Activated CD4-positive, alpha-beta memory T cell treated with anti-CD3 and anti-CD28 coated beads for 36 hours (primary cell): ENCODE measurements at regions not wholly inside any gene's neighbourhood (a gene's known extent, or its start where the extent isn't known, plus 50 kb on each side); places are given as distances from the start of the nearest gene placed in this dataset.
"Not testable (repeated sequence)": the region's sequence is repeated elsewhere in the genome, so short reads cannot be mapped to it uniquely, and the experiment has no call there.

Experiments used
- CTCF ChIA-PET: fragments of 350-600 bp; sonication (Branson Sonifier 250); formaldehyde crosslinking; loops from one replicate; lab custom pipeline; 2021; ENCODE audit warnings: antibody characterized with exemption, inconsistent platforms; lab: Charles Lee
- POLR2A ChIA-PET: fragments of 350-600 bp; sonication (Branson Sonifier 250); formaldehyde crosslinking; loops from one replicate; lab custom pipeline; 2021; ENCODE audit warnings: antibody characterized with exemption; lab: Charles Lee
- DNase-seq: peaks from one replicate; pipeline ENCODE4 v3.0.0-alpha.2; 2020
- H3K27ac Mint-ChIP-seq: one replicate; pipeline ENCODE4 v1.8.0; 2021; ENCODE audit warnings: mixed read lengths
- H3K27me3 Mint-ChIP-seq: one replicate; pipeline ENCODE4 v1.8.0; 2021; ENCODE audit warnings: mixed read lengths
- H3K36me3 Mint-ChIP-seq: one replicate; pipeline ENCODE4 v1.8.0; 2021; ENCODE audit warnings: mixed read lengths
- H3K4me1 Mint-ChIP-seq: one replicate; pipeline ENCODE4 v1.8.0; 2021; ENCODE audit warnings: low read depth, mixed read lengths
- H3K4me3 Mint-ChIP-seq: one replicate; pipeline ENCODE4 v1.8.0; 2021; ENCODE audit warnings: mild to moderate bottlenecking, mixed read lengths
- H3K9me3 Mint-ChIP-seq: one replicate; pipeline ENCODE4 v1.8.0; 2021; ENCODE audit warnings: mixed read lengths
- intact Hi-C: fragments of 100-400 bp; cut with micrococcal nuclease; formaldehyde crosslinking; loops from one replicate; pipeline ENCODE4 v1.15.1; 2023

DNA sequence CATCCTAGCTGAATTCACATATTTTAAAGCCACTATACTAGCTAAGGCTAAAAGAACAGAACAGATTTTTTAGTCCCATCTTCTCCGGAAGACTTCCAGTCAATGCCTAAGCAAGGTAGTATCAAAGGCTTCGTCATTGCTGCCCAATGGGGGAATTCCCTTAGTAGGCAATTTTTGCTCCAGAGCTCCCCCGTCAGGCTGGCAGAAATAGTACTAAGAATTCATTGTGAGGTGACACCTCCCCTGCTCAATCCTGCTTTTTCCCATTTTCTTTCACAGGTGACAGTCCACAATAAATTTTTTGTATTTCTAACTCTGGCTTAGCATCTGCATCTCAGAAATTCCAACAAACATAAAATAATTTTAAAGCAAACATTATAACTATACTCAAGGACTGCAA, 52.8 kb upstream of the SRSF6 start:
- Mint-ChIP-seq H3K27ac (no peak overlapping the region), H3K27me3 (peaks cover 49% of the 10 kb centered on the region), H3K4me3 (no peak overlapping the region), H3K4me1 (no peaks in the 10 kb centered on the region), H3K36me3 (no peaks in the 10 kb centered on the region), H3K9me3 (peaks cover 7% of the 10 kb centered on the region)
- intact Hi-C loops, result no loop called here
- CTCF ChIA-PET, result no interaction called here
- peak; percentile 62 for DNase-seq
- POLR2A ChIA-PET, result no interaction called here

DNA sequence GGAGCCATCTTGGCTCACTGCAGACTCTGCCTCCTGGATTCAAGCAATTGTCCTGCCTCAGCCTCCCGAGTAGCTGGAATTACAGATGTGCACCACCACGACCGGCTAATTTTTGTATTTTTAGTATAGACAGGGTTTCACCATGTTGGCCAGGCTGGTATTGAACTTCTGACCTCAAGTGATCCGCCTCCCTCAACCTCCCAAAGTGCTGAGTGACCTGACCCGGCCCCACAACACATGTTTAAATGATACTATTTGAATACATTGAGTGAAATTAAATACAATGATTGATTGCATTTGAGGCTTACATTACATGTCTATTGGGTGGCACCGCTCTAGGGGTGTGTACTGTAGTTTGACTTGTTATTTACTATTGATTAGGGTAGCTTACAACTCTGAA, 56.8 kb upstream of the SRSF6 start:
- CTCF ChIA-PET, result interaction anchor here (1.5 kb wide), 1 partner anchor 8 kb away, joined by 3 read pairs; no protein-coding TSS in a partner anchor
- POLR2A ChIA-PET, H3K9me3 Mint-ChIP-seq, H3K36me3 Mint-ChIP-seq, H3K27ac Mint-ChIP-seq, H3K4me3 Mint-ChIP-seq, H3K4me1 Mint-ChIP-seq, DNase-seq, intact Hi-C loops: not testable (repeated sequence)
- H3K27me3 Mint-ChIP-seq, result peaks cover 20% of the 10 kb centered on the region

DNA sequence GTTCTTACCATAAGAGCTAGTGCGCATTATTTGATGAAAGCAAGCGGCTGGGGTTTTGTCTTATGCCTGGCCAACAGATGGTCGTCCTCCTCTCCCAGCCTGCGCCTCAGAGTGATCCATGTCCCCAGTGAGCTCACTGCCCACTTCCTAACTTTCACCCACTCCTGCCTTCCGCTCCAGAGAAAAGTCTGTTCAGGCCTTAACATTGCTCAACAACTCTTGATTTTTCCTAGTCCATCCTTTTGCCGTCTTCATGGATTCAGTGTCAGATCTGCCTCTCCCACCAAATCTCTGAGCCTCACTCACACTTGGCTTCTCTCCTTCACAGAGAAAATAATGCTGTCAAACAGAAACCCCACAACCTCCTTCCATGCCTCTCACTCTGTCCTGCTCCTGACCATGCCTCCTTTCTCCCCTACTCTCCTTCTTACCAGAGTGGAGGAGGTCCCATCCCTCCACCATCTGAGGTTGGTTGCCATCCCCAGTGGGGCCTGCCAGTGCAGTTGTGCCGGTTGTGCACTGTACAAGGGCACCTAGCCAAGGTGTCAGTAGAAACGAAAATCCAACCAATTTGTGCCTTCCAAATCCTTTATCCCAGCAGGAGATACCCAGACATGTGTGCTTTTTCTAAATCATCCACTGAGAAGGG, 58.9 kb upstream of the SRSF6 start:
- H3K9me3 Mint-ChIP-seq, result no peaks in the 10 kb centered on the region
- ChIA-PET CTCF (interaction anchor here (1.8 kb wide), 1 partner anchor 10 kb away, joined by 4 read pairs; no protein-coding TSS in a partner anchor), POLR2A (no interaction called here)
- H3K36me3 Mint-ChIP-seq, result no peaks in the 10 kb centered on the region
- intact Hi-C loops, result no loop called here
- no peak overlapping the region for H3K27ac Mint-ChIP-seq
- H3K27me3 Mint-ChIP-seq, result peaks cover 11% of the 10 kb centered on the region
- H3K4me1 Mint-ChIP-seq, result no peaks in the 10 kb centered on the region
- H3K4me3 Mint-ChIP-seq, result no peak overlapping the region
- DNase-seq, result no peak

DNA sequence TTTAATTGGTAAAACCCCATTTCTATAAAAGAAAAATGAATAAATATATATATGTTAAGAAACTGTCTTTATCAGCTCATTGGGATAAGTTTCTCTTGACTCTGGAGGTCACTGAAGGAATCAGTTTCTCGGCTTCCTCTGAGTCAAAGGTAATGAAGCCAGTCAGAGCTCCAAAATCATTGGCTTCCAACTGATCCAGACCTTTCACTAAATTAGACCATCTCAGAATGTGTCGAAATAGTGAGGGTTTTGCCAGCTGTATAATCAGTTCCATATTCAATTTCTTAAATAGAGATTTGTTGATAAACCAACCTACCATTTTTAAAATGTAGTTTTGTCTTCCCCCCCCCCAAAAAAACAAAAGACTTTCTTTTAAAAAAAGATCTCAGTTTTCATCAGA, 60.5 kb upstream of the SRSF6 start:
- ChIA-PET POLR2A (interaction anchor here (0.7 kb wide), 1 partner anchor 180 kb away, joined by 3 read pairs; no protein-coding TSS in a partner anchor), CTCF (interaction anchor here (1.8 kb wide), 1 partner anchor 12 kb away, joined by 4 read pairs; no protein-coding TSS in a partner anchor)
- no peaks in the 10 kb centered on the region for H3K4me1 Mint-ChIP-seq
- no peak for DNase-seq
- no peaks in the 10 kb centered on the region for H3K36me3 Mint-ChIP-seq
- H3K27me3 Mint-ChIP-seq, result peaks cover 5% of the 10 kb centered on the region
- H3K4me3 Mint-ChIP-seq, result no peak overlapping the region
- H3K27ac Mint-ChIP-seq, result no peak overlapping the region
- intact Hi-C loops, result no loop called here
- no peaks in the 10 kb centered on the region for H3K9me3 Mint-ChIP-seq

DNA sequence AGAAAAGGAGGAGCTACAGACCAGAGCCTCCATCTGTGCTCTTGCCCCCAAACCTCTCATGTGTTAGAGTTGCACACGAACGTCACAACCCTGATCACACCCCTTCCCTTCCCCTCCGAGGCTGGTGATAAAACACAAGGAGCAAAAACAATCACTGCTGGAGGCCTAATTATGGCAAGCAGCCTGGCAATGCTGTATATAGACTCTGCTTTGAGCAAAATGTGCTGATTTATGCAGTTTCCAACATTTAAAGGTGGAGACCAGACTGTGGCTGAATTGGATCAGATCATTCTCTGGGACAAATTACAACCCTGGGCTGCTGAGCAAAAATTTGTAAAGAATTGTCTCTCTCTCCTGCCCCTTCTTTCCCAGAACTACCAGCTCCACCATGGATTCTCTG, 64.6 kb upstream of the SRSF6 start:
- ChIA-PET CTCF (no interaction called here), POLR2A (no interaction called here)
- intact Hi-C loops, result no loop called here
- H3K4me3 Mint-ChIP-seq, result no peak overlapping the region
- H3K4me1 Mint-ChIP-seq, result no peaks in the 10 kb centered on the region
- DNase-seq, result no peak
- no peak overlapping the region for H3K27ac Mint-ChIP-seq
- H3K9me3 Mint-ChIP-seq, result no peaks in the 10 kb centered on the region
- peaks cover 11% of the 10 kb centered on the region for H3K27me3 Mint-ChIP-seq
- no peaks in the 10 kb centered on the region for H3K36me3 Mint-ChIP-seq

DNA sequence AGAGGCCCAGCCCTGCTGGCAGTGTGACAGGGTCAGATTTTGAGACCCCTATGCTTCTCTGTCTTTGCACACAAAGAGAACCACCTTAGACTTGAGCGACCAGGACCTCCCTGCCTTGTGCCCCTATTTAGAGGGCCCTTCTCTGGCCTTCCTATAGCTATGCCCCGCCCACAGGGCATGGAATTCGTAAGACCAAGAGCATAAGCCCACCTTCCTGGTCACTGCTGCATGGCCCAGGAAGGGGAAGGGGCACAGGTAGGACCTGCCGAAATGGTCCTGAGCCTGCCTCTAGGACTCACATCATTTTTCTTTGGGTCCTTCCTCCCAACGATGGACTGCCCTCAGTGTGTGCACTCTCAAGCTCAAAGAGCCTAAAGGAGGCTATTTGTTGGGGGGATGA, 65.1 kb upstream of the SRSF6 start:
- Mint-ChIP-seq H3K4me1 (no peaks in the 10 kb centered on the region), H3K36me3 (no peaks in the 10 kb centered on the region), H3K9me3 (no peaks in the 10 kb centered on the region), H3K27ac (no peak overlapping the region), H3K27me3 (peaks cover 11% of the 10 kb centered on the region), H3K4me3 (no peak overlapping the region)
- intact Hi-C loops, result no loop called here
- DNase-seq, result no peak
- ChIA-PET CTCF (interaction anchor here (0.9 kb wide), 1 partner anchor 16 kb away, joined by 3 read pairs; no protein-coding TSS in a partner anchor), POLR2A (no interaction called here)

DNA sequence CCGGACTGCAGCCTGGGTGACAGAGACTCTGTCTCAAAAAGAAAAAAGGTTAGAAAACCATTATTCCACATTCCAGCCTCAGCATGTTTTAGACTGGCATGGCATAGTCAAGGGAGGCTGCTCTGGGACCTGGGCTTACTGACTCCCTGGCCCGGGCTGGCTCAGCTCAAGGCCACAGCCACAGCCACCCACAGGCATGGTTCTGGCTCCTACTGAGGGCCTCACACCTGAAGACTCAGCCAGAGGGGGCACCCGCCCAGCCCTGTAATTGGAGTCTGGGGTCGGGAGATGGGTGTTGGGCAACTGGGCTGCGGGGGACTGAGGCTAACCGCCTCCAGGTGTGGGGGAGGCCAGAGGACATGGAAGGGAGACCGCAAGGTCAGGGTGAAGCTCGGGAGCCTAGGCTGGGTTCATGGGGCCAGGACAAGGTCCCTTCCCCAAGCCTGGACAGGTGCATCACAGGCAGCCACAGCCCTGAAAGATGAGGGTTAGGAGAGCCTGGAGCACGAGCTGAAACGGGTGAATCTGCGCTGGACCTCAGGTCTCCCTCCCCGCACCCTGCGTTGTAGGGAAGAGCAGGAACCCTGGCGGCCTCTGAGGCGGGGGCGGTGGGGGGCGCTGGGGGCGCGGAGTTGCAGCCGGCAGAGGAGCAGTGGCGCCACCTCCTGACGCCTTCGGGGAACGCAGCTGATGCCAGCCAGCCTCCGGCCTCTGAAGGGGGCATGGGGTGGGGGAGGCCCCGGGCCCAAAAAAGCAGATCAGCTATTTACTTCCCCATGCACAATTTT, 67.7 kb upstream of the SRSF6 start:
- H3K4me1 Mint-ChIP-seq, result no peaks in the 10 kb centered on the region
- H3K36me3 Mint-ChIP-seq, result no peaks in the 10 kb centered on the region
- POLR2A ChIA-PET, result no interaction called here
- CTCF ChIA-PET, result interaction anchor here (1.0 kb wide), 1 partner anchor 25 kb away, joined by 4 read pairs; no protein-coding TSS in a partner anchor
- H3K27me3 Mint-ChIP-seq, result peaks cover 8% of the 10 kb centered on the region
- peak; percentile 19 for DNase-seq
- no peak overlapping the region for H3K27ac Mint-ChIP-seq
- no peak overlapping the region for H3K4me3 Mint-ChIP-seq
- H3K9me3 Mint-ChIP-seq, result no peaks in the 10 kb centered on the region
- intact Hi-C loops, result no loop called here

DNA sequence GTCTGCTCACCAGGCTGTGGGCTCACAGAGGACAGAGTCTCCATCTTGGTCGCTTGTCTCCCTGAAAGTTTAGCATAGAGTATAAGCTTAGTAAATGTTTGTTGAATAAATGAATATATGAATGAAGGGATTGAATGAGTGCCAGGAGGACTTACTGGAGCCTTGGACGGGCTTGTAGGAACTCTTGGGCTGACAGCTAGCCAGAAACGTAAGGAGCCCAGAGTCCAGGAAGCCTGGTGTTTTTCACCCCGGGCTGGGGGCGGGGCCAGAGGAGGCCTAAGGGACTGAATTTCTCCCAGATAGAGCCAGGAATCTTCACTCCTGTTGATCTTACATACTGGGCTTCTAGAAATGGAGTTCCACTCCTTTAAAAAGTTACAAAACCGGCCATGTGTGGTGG, 68.5 kb upstream of the SRSF6 start:
- peaks cover 13% of the 10 kb centered on the region for H3K27me3 Mint-ChIP-seq
- CTCF ChIA-PET, result no interaction called here
- H3K36me3 Mint-ChIP-seq, result no peaks in the 10 kb centered on the region
- H3K4me3 Mint-ChIP-seq, result no peak overlapping the region
- no peak for DNase-seq
- H3K27ac Mint-ChIP-seq, result no peak overlapping the region
- POLR2A ChIA-PET, result no interaction called here
- no peaks in the 10 kb centered on the region for H3K9me3 Mint-ChIP-seq
- H3K4me1 Mint-ChIP-seq, result no peaks in the 10 kb centered on the region
- intact Hi-C loops, result no loop called here

DNA sequence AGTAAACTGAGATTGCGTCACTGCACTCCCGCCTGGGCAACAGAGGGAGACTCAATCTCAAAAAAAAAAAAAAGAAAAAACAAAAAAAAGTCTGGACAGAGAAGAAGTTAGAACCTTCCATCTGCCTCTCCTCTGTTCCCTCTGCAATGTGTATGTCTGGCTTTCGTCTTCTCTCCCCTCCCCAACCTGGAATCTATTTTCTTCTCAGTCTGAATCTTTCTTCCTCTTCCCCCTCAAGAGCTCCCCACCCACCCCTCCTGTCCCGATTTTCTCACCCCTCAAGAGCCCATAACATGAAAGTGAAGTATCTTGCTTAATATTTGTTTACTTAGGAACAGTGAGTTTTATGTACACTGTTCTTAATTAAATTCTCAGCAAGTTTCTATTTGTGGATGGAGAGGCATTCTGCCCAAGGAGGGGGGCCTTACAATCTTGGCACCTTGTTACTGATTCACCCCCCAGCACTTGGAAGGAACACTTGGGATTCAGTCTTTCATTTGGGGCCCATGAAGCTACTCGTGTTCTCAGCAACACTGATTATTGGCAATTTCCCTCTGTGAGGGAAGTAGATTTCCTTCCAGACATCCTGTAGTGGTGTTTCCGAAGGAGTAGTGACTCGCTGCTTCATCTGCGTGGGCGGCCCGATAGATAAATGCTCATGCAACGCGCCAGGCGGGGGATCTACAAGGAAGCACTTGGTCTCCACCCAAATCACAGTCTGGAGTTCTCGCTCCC, 69.3 kb upstream of the SRSF6 start:
- intact Hi-C loops, result no loop called here
- H3K4me3 Mint-ChIP-seq, result no peak overlapping the region
- H3K36me3 Mint-ChIP-seq, result no peaks in the 10 kb centered on the region
- H3K27ac Mint-ChIP-seq, result no peak overlapping the region
- CTCF ChIA-PET, result interaction anchor here (0.6 kb wide), 1 partner anchor 256 kb away, joined by 4 read pairs; no protein-coding TSS in a partner anchor
- no peak for DNase-seq
- H3K4me1 Mint-ChIP-seq, result no peaks in the 10 kb centered on the region
- POLR2A ChIA-PET, result no interaction called here
- H3K9me3 Mint-ChIP-seq, result no peaks in the 10 kb centered on the region
- peaks cover 13% of the 10 kb centered on the region for H3K27me3 Mint-ChIP-seq

DNA sequence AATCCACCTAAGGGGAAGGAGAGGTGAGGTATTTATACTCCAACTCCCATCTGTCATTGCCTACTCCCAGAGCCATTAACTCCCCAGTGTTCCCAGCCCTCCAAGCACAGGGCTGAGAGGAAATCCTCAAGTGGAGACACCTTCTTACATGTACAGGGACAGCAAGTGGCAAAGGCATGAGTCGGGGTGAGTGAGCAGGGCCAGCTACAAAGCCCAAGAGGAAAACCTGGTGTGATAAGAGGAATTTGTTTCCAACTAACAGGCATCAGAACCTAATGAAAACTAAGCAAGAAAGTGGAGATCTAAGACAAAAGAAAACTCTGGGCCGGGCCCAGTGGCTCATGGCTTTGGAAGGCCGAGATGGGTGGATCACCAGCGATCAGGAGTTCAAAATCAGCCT, 70.0 kb upstream of the SRSF6 start:
- no peak overlapping the region for H3K27ac Mint-ChIP-seq

DNA sequence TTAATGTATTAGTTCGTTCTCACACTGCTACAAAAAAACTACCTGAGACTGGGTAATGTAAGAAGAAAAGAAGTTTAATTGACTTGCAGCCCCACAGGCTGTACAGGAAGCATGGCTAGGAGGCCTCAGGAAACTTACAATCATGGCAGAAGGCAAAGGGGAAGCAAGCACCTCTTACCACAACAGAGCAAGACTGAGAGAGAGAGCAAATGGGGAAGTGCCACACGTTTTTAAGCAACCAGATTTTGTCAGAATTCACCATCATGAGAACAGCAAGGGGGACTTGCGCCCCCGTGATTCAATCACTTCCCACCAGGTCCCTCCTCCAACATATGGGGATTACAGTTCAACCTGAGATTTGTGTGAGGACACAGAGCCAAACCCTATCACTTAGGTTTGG, 70.8 kb upstream of the SRSF6 start:
- CTCF ChIA-PET, result no interaction called here

More for the DNA sequence above, 70.0 kb upstream of the SRSF6 start:
- no peaks in the 10 kb centered on the region for H3K36me3 Mint-ChIP-seq
- no peak overlapping the region for H3K4me3 Mint-ChIP-seq
- intact Hi-C loops, result no loop called here
- H3K9me3 Mint-ChIP-seq, result no peaks in the 10 kb centered on the region
- ChIA-PET CTCF (no interaction called here), POLR2A (no interaction called here)
- DNase-seq, result no peak
- peaks cover 16% of the 10 kb centered on the region for H3K27me3 Mint-ChIP-seq
- H3K4me1 Mint-ChIP-seq, result no peaks in the 10 kb centered on the region

DNA sequence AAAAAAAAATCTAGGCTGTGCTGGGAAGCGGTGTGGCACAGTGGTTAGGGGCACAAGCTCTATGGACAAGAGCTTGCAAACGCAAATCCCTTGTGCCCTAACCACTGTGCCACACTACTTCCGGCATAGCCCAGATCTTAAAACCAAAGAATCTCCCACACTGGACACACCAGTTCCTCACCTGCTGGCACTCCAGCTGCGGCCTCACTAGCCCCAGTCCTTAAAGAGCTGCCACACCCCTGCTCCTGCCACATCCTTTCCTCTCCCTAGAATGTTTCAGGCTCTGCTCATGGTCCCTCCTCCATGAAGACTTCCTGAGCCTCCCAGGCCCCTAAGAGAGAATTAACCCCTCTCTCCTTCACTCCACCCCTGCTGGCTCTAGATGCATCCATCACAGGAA, 71.8 kb upstream of the SRSF6 start:
- Mint-ChIP-seq H3K27ac (no peak overlapping the region), H3K4me3 (no peak overlapping the region), H3K4me1 (peaks cover 2% of the 10 kb centered on the region), H3K27me3 (peaks cover 18% of the 10 kb centered on the region), H3K9me3 (no peaks in the 10 kb centered on the region), H3K36me3 (no peaks in the 10 kb centered on the region)
- ChIA-PET POLR2A (no interaction called here), CTCF (no interaction called here)
- intact Hi-C loops, result no loop called here
- DNase-seq, result no peak

More for the DNA sequence above, 70.8 kb upstream of the SRSF6 start:
- Mint-ChIP-seq H3K4me3 (no peak overlapping the region), H3K27ac (no peak overlapping the region), H3K27me3 (peaks cover 16% of the 10 kb centered on the region), H3K9me3 (no peaks in the 10 kb centered on the region), H3K4me1 (no peaks in the 10 kb centered on the region), H3K36me3 (no peaks in the 10 kb centered on the region)
- POLR2A ChIA-PET, result no interaction called here
- DNase-seq, result no peak
- intact Hi-C loops, result no loop called here
